SK-N-MC (cell line): ENCODE measurements at regions not wholly inside any gene's neighbourhood (a gene's known extent, or its start where the extent isn't known, plus 50 kb on each side); places are given as distances from the start of the nearest gene placed in this dataset.
"Not testable (repeated sequence)": the region's sequence is repeated elsewhere in the genome, so short reads cannot be mapped to it uniquely, and the experiment has no call there.

Experiments used
- EZH2 ChIP-seq: fragments of 200-600 bp; sonication (generic); IDR thresholded peaks from one replicate; pipeline ENCODE4 v1.6.1; 2017; ENCODE audit warnings: antibody characterized with exemption
- POLR2AphosphoS5 ChIP-seq: IDR thresholded peaks from 2 replicates; pipeline ENCODE4 v1.6.1; 2012; ENCODE audit warnings: mild to moderate bottlenecking, low read depth, low read length, borderline replicate concordance

- not testable (repeated sequence) for TF ChIP-seq EZH2, POLR2AphosphoS5
Measured at GRCh38 chr15:19902388-19902787, 639.2 kb downstream of the GOLGA6L6 start.
